Coronary artery (tissue), 2 donors: ENCODE measurements at regions not wholly inside any gene's neighbourhood (a gene's known extent, or its start where the extent isn't known, plus 50 kb on each side); places are given as distances from the start of the nearest gene placed in this dataset.

ENCODE experiments used
- DNase-seq: peaks from one replicate; pipeline ENCODE4 v3.0.0-alpha.2; 2017; ENCODE audit warnings: low spot score
- H3K27ac ChIP-seq, 2 donors: fragments of 200-600 bp; sonication (generic); one replicate each; pipeline ENCODE4 v1.5.1; 2016 to 2019
- H3K4me3 ChIP-seq: fragments of 200-600 bp; sonication (generic); 2 replicates; pipeline ENCODE4 v1.5.1; 2016; ENCODE audit warnings: mild to moderate bottlenecking, moderate library complexity
- CTCF ChIP-seq: fragments of 200-600 bp; sonication (generic); IDR thresholded peaks from one replicate; pipeline ENCODE4 v1.5.1; 2019; ENCODE audit warnings: antibody characterized with exemption

GRCh38 chr15:66622591-66623022 is 56.8 kb upstream of the LCTL start:
- peak overlapping the region; percentile 80 to 87 for H3K27ac ChIP-seq
- DNase-seq: no peak
- no peak for TF ChIP-seq CTCF
- peak overlapping the region; percentile 68 for H3K4me3 ChIP-seq

GRCh38 chr15:66623801-66624453 is 58.1 kb upstream of the LCTL start:
- Histone ChIP-seq H3K27ac (no peak overlapping the region), H3K4me3 (no peak overlapping the region)
- DNase-seq: no peak
- no peak for TF ChIP-seq CTCF

- TF ChIP-seq CTCF: no peak
- DNase-seq: no peak
- no peak overlapping the region for H3K4me3 ChIP-seq
- no peak overlapping the region for H3K27ac ChIP-seq
These were observed 59.7 kb upstream of the LCTL start for GRCh38 chr15:66625531-66625930.

GRCh38 chr15:66625974-66626373 is 60.2 kb upstream of the LCTL start:
- H3K4me3 ChIP-seq: no peak overlapping the region
- no peak overlapping the region for H3K27ac ChIP-seq
- TF ChIP-seq CTCF: no peak
- no peak for DNase-seq

- Histone ChIP-seq H3K4me3 (no peak overlapping the region), H3K27ac (no peak overlapping the region)
- DNase-seq: no peak
- no peak for TF ChIP-seq CTCF
These were observed 63.4 kb upstream of the LCTL start for GRCh38 chr15:66628976-66629723.

- H3K4me3 ChIP-seq: no peak overlapping the region
- DNase-seq: peak; percentile 58
- TF ChIP-seq CTCF: no peak
- peak overlapping the region in 1 of 2 donors; percentile 11 for H3K27ac ChIP-seq
These were observed 64.2 kb upstream of the LCTL start for GRCh38 chr15:66629817-66630576.
